ENCODE measurements at regions not wholly inside any gene's neighbourhood (a gene's known extent, or its start where the extent isn't known, plus 50 kb on each side); places are given as distances from the start of the nearest gene placed in this dataset.
"Not testable (repeated sequence)": the region's sequence is repeated elsewhere in the genome, so short reads cannot be mapped to it uniquely, and the experiment has no call there.

DNA sequence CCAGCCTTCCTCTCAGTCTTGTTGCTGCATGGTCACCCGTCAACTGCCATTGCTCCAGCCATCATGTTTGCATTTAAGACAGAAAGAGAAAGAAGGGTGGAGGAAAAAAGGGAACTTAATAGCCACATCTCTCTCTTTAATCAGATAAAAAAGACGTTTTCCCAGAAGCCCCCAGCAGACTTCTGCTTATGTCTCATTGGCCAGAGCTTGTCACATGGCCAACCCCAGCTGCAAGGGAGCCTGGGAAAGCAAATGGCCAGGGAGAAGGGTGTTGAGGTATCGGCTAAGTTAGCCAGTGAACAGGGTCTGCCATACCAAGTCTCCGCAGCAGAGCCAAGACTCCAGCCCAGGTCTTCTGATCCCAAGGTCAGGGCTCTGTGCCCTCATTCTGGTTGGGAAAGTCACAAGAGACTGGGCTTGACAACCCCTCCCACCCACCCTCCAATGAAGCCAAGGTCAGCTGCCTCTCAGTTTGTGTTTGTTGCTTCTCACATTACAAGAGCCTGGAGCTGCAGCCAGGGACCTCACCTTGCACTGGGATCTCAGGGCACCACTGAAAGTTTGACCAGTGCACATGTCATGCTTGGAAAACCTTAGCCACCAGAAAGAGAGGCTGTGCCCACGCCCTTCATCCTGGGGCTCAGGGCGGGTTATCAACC is 80.3 kb upstream of the LYZL2 start:
- TF ChIP-seq, protein P1, sequence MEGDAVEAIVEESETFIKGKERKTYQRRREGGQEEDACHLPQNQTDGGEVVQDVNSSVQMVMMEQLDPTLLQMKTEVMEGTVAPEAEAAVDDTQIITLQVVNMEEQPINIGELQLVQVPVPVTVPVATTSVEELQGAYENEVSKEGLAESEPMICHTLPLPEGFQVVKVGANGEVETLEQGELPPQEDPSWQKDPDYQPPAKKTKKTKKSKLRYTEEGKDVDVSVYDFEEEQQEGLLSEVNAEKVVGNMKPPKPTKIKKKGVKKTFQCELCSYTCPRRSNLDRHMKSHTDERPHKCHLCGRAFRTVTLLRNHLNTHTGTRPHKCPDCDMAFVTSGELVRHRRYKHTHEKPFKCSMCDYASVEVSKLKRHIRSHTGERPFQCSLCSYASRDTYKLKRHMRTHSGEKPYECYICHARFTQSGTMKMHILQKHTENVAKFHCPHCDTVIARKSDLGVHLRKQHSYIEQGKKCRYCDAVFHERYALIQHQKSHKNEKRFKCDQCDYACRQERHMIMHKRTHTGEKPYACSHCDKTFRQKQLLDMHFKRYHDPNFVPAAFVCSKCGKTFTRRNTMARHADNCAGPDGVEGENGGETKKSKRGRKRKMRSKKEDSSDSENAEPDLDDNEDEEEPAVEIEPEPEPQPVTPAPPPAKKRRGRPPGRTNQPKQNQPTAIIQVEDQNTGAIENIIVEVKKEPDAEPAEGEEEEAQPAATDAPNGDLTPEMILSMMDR (IDR thresholded peaks at IDR 0.05; ENCODE audit: insufficient read depth, low read depth, low read length), result no peak
- Histone ChIP-seq H3K27me3 (ENCODE audit: control insufficient read depth, insufficient read depth, low read length) (no peaks in the 10 kb centered on the region; the same call in 1 of the 2 replicates), H3K4me3 (ENCODE audit: low read depth, low read length) (no peak overlapping the region), H3K36me3 (ENCODE audit: control insufficient read depth, insufficient read depth, low read length) (no peaks in the 10 kb centered on the region)
- DNase-seq (ENCODE audit: low read depth), result no peak
- ChIA-PET CTCF (no interaction called here), POLR2A (no interaction called here)

DNA sequence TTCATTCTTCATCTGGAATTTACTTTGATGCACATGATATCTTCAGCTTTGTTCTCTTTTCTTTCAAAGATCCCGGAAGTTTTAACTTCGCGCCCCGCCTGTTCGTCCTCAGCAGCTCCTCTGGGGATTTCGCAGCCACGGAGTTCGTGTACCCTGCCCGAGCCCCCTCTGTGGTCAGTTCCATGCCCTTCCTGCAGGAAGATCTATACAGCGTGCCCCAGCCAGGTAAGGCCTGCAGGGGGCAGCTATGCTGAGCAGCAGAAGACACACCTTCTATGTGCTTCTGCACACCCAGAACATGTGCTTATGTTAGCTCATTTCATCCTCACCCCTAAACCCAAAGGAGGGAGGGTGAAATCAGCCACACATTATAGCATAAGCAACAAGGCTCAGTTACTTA is 79.7 kb upstream of the LYZL2 start:
- H3K36me3 ChIP-seq (ENCODE audit: control insufficient read depth, insufficient read depth, low read length), result no peaks in the 10 kb centered on the region
- no peaks in the 10 kb centered on the region; the same call in 1 of the 2 replicates for H3K27me3 ChIP-seq (ENCODE audit: control insufficient read depth, insufficient read depth, low read length)
- ChIA-PET POLR2A (no interaction called here), CTCF (interaction anchor here (1.4 kb wide), 1 partner anchor 38 kb away, joined by 7 read pairs; no protein-coding TSS in a partner anchor)
- TF ChIP-seq, protein P1 (IDR thresholded peaks at IDR 0.05; ENCODE audit: insufficient read depth, low read depth, low read length), result no peak
- no peak overlapping the region for H3K4me3 ChIP-seq (ENCODE audit: low read depth, low read length)
- no peak for DNase-seq (ENCODE audit: low read depth)

DNA sequence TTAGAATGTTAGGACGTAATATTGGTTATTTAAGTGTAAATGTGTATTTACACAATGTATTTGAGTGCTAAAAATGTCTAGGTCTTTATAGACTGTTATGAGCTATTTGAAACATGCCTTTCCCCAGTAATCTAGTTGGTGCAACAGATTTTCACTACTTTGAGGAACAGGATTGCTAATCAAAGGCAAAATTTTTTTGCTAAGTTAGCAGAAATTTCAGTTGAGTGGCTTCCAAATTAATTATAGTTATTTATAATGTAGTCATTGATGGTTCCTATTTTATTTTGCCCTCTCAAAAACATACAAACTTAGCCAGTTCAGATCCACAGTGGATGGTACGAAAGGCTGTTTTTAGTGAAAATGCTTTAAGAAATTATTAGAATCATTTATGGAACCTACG is 78.7 kb upstream of the LYZL2 start:
- ChIA-PET CTCF (interaction anchor here (0.8 to 1.4 kb wide), 2 partner anchors 37 to 1360 kb away, joined by 3 to 7 read pairs; no protein-coding TSS in a partner anchor), POLR2A (no interaction called here)
- no peaks in the 10 kb centered on the region; the same call in 1 of the 2 replicates for H3K27me3 ChIP-seq (ENCODE audit: control insufficient read depth, insufficient read depth, low read length)
- H3K36me3 ChIP-seq (ENCODE audit: control insufficient read depth, insufficient read depth, low read length), result no peaks in the 10 kb centered on the region
- DNase-seq (ENCODE audit: low read depth), result no peak
- TF ChIP-seq, protein P1 (IDR thresholded peaks at IDR 0.05; ENCODE audit: insufficient read depth, low read depth, low read length), result no peak
- H3K4me3 ChIP-seq (ENCODE audit: low read depth, low read length), result no peak overlapping the region

DNA sequence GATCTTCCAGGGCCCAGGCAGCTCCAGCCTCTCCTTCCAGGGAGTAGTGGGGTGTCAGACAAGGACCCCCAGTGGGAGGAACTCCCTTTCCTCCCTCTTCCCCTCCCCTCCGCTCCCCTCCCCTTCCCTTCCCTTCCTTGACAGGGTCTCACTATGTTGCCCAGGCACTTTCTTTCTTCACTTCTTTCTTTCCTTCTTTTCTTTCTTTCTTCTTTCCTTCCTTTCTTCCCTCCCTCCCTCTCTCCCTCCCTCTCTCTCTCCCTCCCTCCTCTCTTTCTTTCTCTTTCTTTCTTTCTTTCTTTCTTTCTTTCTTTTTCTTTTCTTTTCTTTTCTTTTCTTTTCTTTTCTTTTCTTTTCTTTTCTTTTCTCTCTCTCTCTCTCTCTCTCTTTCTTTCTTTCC is 76.6 kb upstream of the LYZL2 start:
- H3K27me3 ChIP-seq (ENCODE audit: control insufficient read depth, insufficient read depth, low read length); POLR2A ChIA-PET; DNase-seq (ENCODE audit: low read depth); CTCF ChIA-PET; H3K36me3 ChIP-seq (ENCODE audit: control insufficient read depth, insufficient read depth, low read length); H3K4me3 ChIP-seq (ENCODE audit: low read depth, low read length): not testable (repeated sequence)

DNA sequence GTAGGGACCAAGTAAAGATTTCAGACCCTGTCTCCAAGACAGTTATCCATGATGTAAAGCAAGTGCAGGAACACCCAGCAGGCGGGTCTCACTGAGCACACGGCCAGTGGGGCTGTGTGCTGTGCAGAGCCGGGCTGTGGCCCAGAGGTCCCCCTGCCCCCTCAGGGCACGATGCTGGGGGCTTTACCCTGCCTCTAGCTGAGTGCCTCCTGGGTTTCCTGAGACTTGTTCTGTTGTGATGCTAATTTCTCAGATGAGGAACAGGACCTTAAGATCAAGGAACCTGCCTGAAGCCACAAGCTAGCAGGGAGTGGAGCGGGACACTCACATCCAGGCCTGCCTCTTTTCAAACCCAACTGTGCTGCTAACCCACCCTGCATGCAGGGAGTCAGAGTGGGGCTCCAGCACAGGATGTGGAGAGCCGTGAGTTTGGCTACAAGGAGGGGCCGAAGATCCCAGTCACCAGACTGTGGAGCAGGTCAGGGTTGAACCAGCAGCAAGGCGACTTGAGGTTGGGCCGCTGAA is 76.1 kb upstream of the LYZL2 start:
- ChIA-PET CTCF (no interaction called here), POLR2A (no interaction called here)
- DNase-seq (ENCODE audit: low read depth), result no peak
- Histone ChIP-seq H3K36me3 (ENCODE audit: control insufficient read depth, insufficient read depth, low read length) (no peaks in the 10 kb centered on the region), H3K4me3 (ENCODE audit: low read depth, low read length) (no peak overlapping the region), H3K27me3 (ENCODE audit: control insufficient read depth, insufficient read depth, low read length) (no peaks in the 10 kb centered on the region; the same call in 1 of the 2 replicates)
- TF ChIP-seq, protein P1 (IDR thresholded peaks at IDR 0.05; ENCODE audit: insufficient read depth, low read depth, low read length), result no peak
